Endothelial cell (in vitro differentiated cells): ENCODE measurements at regions not wholly inside any gene's neighbourhood (a gene's known extent, or its start where the extent isn't known, plus 50 kb on each side); places are given as distances from the start of the nearest gene placed in this dataset.

Source experiments
- DNase-seq: peaks from one replicate; pipeline ENCODE4 v3.0.0; 2021; ENCODE audit warnings: low spot score
- H3K27ac Mint-ChIP-seq: one replicate; pipeline ENCODE4 v1.8.0; 2021; ENCODE audit warnings: mixed read lengths, inconsistent platforms; ENCODE audit not compliant: unreplicated experiment
- H3K27me3 Mint-ChIP-seq: one replicate; pipeline ENCODE4 v1.8.0; 2021; ENCODE audit warnings: mild to moderate bottlenecking, moderate library complexity, mixed read lengths, inconsistent platforms; ENCODE audit not compliant: unreplicated experiment
- H3K36me3 Mint-ChIP-seq: one replicate; pipeline ENCODE4 v1.8.0; 2021; ENCODE audit warnings: mild to moderate bottlenecking, low read depth, mixed read lengths, inconsistent platforms; ENCODE audit not compliant: unreplicated experiment
- H3K4me1 Mint-ChIP-seq: one replicate; pipeline ENCODE4 v1.8.0; 2021; ENCODE audit warnings: mild to moderate bottlenecking, mixed read lengths, inconsistent platforms; ENCODE audit not compliant: unreplicated experiment
- H3K4me3 Mint-ChIP-seq: one replicate; pipeline ENCODE4 v1.8.0; 2021; ENCODE audit warnings: mild to moderate bottlenecking, mixed read lengths, inconsistent platforms; ENCODE audit not compliant: unreplicated experiment
- H3K9me3 Mint-ChIP-seq: one replicate; pipeline ENCODE4 v1.8.0; 2021; ENCODE audit warnings: mixed read lengths, inconsistent platforms; ENCODE audit not compliant: unreplicated experiment
- TF ChIP-seq, protein P1 (sequence below): fragments of 200-600 bp; sonication (generic); IDR thresholded peaks from one replicate; pipeline ENCODE4 v1.5.0; 2021; ENCODE audit warnings: antibody characterized with exemption; ENCODE audit not compliant: unreplicated experiment

DNA sequence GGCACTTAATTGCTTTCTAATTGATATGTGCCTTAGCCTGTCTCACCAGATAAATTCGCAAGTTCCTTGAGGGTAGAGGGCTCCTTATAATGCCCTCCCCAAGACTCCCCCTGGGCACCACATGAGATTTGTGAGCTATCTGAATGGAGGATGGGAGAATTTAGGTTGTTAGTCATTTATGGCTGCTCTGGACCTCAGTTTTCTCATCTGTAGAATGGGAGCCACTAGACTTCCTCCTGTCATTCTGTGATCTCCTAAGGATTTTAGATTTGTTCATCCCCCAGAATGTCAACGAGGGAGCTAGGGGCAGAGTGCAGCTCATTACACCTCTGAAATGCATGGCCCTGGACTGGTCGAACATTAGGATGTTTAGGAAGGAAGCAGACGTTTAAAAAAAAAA, 294.6 kb downstream of the MIAT start:
- no peaks in the 10 kb centered on the region for H3K36me3 Mint-ChIP-seq
- TF ChIP-seq, protein P1, sequence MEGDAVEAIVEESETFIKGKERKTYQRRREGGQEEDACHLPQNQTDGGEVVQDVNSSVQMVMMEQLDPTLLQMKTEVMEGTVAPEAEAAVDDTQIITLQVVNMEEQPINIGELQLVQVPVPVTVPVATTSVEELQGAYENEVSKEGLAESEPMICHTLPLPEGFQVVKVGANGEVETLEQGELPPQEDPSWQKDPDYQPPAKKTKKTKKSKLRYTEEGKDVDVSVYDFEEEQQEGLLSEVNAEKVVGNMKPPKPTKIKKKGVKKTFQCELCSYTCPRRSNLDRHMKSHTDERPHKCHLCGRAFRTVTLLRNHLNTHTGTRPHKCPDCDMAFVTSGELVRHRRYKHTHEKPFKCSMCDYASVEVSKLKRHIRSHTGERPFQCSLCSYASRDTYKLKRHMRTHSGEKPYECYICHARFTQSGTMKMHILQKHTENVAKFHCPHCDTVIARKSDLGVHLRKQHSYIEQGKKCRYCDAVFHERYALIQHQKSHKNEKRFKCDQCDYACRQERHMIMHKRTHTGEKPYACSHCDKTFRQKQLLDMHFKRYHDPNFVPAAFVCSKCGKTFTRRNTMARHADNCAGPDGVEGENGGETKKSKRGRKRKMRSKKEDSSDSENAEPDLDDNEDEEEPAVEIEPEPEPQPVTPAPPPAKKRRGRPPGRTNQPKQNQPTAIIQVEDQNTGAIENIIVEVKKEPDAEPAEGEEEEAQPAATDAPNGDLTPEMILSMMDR = no peak
- DNase-seq = no peak

DNA sequence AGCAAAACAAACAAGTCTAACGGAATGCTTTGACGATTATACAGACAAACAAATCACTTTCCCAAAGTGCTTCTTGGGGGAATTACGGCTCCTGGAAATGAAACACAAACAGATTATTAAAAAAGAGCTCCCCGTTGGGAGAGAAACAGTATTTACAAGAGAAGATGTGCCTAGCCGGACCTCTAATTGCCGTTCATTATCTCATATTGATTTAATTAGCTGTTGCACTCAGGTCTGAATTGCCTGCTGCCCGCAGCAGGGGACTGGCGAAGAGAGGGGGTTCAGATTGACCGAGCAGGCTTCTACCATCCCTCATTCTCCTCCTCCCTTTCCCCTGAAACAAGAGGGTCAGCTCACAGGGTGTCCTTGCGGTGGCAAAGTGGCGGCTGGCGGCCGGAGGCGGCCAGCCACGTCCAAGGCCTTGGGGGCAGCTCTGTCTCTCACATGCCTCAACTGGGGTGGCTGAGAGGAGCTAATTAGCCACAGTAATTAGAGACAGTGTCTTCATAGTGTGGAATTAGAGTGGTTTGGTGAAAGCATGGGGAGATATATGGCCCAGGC, 295.1 kb downstream of the MIAT start:
- TF ChIP-seq, protein P1 = no peak
- H3K27ac Mint-ChIP-seq = no peak overlapping the region
- H3K4me3 Mint-ChIP-seq = no peak overlapping the region
- no peaks in the 10 kb centered on the region for H3K9me3 Mint-ChIP-seq
- H3K27me3 Mint-ChIP-seq = peaks cover 8% of the 10 kb centered on the region
- DNase-seq = no peak
- H3K36me3 Mint-ChIP-seq = no peaks in the 10 kb centered on the region
- H3K4me1 Mint-ChIP-seq = peaks cover 3% of the 10 kb centered on the region

More for the DNA sequence above, 294.6 kb downstream of the MIAT start:
- Mint-ChIP-seq H3K27me3 (peaks cover 8% of the 10 kb centered on the region), H3K4me1 (peaks cover 4% of the 10 kb centered on the region), H3K9me3 (no peaks in the 10 kb centered on the region), H3K27ac (no peak overlapping the region), H3K4me3 (no peak overlapping the region)

DNA sequence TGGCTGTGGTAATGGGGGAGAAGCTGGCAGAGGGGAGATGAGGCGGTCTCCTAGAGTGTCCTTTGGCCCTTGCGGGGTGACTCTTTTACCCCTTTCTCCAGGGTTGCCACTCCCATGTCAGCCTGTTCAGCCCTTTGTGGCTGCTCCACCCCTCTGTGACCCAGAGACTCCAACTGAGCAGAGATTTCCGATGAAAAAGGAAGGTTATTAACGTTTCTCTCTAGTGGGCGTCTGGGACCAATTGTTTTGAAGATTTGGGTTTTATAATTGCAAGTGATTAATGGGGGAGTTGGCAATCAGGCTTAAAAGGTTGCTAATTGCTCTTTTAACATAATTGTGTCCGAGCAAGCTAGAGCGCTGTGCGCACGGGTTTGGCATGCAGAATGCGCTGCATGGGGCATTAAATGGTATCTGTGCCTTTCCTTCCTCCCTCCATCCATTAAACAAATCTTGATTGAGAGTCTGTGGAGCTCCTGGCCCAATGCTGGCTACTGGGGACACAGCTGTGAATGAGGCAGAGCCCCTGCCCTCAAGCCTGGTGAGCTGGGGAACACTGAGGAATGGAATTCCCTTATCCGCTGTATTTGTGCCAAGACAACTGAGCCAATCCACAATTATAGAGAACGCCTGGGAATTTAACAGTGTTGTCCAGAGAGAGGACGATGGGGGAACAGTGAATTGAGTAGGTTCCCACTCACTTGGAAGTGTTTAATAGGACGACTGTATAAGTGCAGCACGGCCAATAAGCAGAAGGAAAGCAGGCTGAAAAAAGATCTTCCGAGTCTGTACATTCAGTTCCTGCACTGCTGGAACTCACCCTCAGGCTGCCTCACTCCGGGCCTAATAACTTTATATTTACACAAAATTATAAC, 295.9 kb downstream of the MIAT start:
- Mint-ChIP-seq H3K27ac (no peak overlapping the region), H3K27me3 (peaks cover 8% of the 10 kb centered on the region), H3K4me3 (no peak overlapping the region)

DNA sequence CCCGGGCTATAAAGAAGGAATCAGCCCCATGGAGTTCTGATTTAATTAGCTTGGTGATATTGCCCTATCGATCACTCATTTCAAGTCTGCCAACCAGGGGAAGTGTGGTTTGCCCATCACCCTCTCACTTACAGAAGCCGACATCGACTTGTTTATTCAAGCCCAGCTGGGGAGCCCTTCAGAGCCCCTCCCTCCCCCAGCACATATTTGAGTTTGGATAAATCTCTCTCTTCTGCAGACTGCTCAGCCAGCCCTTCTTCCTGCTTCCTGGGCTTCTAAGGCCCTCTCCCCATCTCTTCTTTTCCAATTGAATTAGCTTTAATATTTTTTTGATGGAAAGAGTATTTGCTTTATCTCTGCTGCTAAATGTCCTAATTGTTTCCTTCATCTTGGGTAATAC, 299.0 kb downstream of the MIAT start:
- DNase-seq = no peak
- peaks cover 3% of the 10 kb centered on the region for H3K4me1 Mint-ChIP-seq
- no peaks in the 10 kb centered on the region for H3K36me3 Mint-ChIP-seq
- no peaks in the 10 kb centered on the region for H3K9me3 Mint-ChIP-seq
- TF ChIP-seq, protein P1 = no peak
- no peak overlapping the region for H3K27ac Mint-ChIP-seq
- peaks cover 6% of the 10 kb centered on the region for H3K27me3 Mint-ChIP-seq
- no peak overlapping the region for H3K4me3 Mint-ChIP-seq

More for the DNA sequence above, 295.9 kb downstream of the MIAT start:
- Mint-ChIP-seq H3K36me3 (no peaks in the 10 kb centered on the region), H3K4me1 (peaks cover 3% of the 10 kb centered on the region), H3K9me3 (no peaks in the 10 kb centered on the region)
- TF ChIP-seq, protein P1 = no peak
- DNase-seq = no peak

DNA sequence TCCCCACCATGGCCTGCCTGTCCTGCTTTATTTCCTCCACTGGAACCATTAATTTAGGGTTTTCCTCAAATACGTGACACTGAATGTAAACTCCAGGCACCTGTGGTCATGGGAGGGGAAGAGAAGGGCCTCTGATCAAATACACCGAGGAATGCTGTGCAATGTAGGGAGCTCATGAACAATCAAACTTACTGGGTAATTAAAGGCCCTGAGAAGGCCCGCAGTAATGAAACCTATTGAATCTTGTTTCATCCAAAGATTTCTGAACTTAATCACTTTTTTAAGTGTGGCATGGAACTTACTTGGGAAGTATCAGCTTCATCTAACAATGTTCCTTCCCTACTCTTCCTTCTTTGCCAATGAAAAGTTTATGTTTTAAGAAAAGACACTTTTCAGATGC, 299.8 kb downstream of the MIAT start:
- Mint-ChIP-seq H3K4me1 (peaks cover 3% of the 10 kb centered on the region), H3K27me3 (peaks cover 5% of the 10 kb centered on the region), H3K36me3 (no peaks in the 10 kb centered on the region)

More for the DNA sequence above, 299.8 kb downstream of the MIAT start:
- Mint-ChIP-seq H3K27ac (no peak overlapping the region), H3K9me3 (no peaks in the 10 kb centered on the region), H3K4me3 (no peak overlapping the region)
- no peak for DNase-seq
- TF ChIP-seq, protein P1 = no peak
